Kidney (tissue), 13 donors: ENCODE measurements at regions not wholly inside any gene's neighbourhood (a gene's known extent, or its start where the extent isn't known, plus 50 kb on each side); places are given as distances from the start of the nearest gene placed in this dataset.

Experiments
- DNase-seq, 5 donors: peaks; one replicate each; pipeline ENCODE4 v3.0.0-alpha.2; 2013 to 2020
- FAIRE-seq: peaks from 2 replicates; lab custom pipeline; 2012; peaks lifted over from hg19 to GRCh38; lab: Jason Lieb, UNC
- H3K27ac ChIP-seq, 2 donors: one replicate each; pipeline ENCODE4 v1.7.0; 2013; ENCODE audit warnings: low read depth in 2 of 2, low read length in 2 of 2, inconsistent platforms in 1 of 2
- H3K27me3 ChIP-seq: one replicate; pipeline ENCODE4 v1.7.1; 2013; ENCODE audit warnings: low read length, inconsistent platforms; ENCODE audit not compliant: control insufficient read depth, insufficient read depth
- H3K36me3 ChIP-seq, 3 donors: one replicate each; pipeline versions ENCODE4 v1.7.0 to v1.7.1; 2013; ENCODE audit warnings: low read length in 3 of 3, control low read depth in 1 of 3, inconsistent platforms in 1 of 3; ENCODE audit not compliant: insufficient read depth in 3 of 3, control insufficient read depth in 2 of 3
- H3K4me1 ChIP-seq, 3 donors: one replicate each; pipeline versions ENCODE4 v1.7.0 to v1.7.1; 2013; ENCODE audit warnings: low read length in 3 of 3, inconsistent platforms in 1 of 3, low read depth in 1 of 3; ENCODE audit not compliant: control insufficient read depth in 2 of 3, insufficient read depth in 2 of 3
- H3K4me3 ChIP-seq, 3 donors: one replicate each; pipeline versions ENCODE4 v1.7.0 to v1.8.1; 2013; ENCODE audit warnings: low read length in 3 of 3, control low read depth in 1 of 3, inconsistent platforms in 1 of 3
- H3K9ac ChIP-seq, 3 donors: one replicate each; pipeline versions ENCODE4 v1.7.0 to v1.7.1; 2013; ENCODE audit warnings: low read length in 3 of 3, control low read depth in 1 of 3, inconsistent platforms in 1 of 3
- H3K9me3 ChIP-seq, 3 donors: one replicate each; pipeline versions ENCODE4 v1.7.0 to v1.7.1; 2013; ENCODE audit warnings: low read length in 3 of 3, control low read depth in 1 of 3, inconsistent platforms in 1 of 3; ENCODE audit not compliant: control insufficient read depth in 2 of 3, insufficient read depth in 1 of 3
- intact Hi-C: fragments of 100-400 bp; cut with DNase I; formaldehyde crosslinking; loops from one replicate; pipeline ENCODE4 v1.11.1; 2022
- TF ChIP-seq, protein P1 (sequence below): IDR thresholded peaks from 3 replicates; pipeline ENCODE4 v1.5.1; 2012; ENCODE audit warnings: mild to moderate bottlenecking, moderate library complexity, borderline replicate concordance; ENCODE audit not compliant: insufficient read depth; ENCODE audit errors: extremely low read depth
- donor health status: control.
- donor health status: control.
- donor health status: control.
- donor health status: control.
- donor health status: control.
- donor health status: DM: yes; HTN: yes; CAD: no.
- donor health status: Normal renal cell carcinoma (clear cell type).

DNA sequence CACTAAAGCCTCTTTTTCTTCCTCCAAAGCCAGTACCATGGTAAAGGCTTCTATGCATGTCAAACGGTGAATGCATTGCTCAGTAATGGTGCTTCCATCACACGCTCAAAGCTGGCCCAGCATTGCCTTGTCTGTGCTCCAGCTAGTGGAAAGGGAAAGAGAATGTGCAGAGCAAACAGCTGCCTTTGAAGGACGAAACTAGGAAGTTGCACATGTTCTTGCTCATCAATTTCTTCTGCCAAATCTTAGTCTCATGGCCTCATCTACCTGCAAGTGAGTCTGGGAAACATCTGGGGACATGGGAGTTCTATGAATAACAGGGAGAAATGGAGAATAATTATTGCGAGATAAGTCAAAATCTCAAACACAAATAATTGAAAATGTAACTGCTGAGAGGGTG lies 216.5 kb upstream of the SSTR4 start:
- Histone ChIP-seq H3K27me3 (no peaks in the 10 kb centered on the region), H3K9me3 (no peaks in the 10 kb centered on the region), H3K9ac (no peak overlapping the region), H3K27ac (no peak overlapping the region), H3K4me3 (no peak overlapping the region), H3K36me3 (no peaks in the 10 kb centered on the region), H3K4me1 (peaks cover 0 to 2% (median 0%) of the 10 kb centered on the region in 3 donors)
- FAIRE-seq, result no peak
- intact Hi-C loops, result no loop called here
- TF ChIP-seq, protein P1, sequence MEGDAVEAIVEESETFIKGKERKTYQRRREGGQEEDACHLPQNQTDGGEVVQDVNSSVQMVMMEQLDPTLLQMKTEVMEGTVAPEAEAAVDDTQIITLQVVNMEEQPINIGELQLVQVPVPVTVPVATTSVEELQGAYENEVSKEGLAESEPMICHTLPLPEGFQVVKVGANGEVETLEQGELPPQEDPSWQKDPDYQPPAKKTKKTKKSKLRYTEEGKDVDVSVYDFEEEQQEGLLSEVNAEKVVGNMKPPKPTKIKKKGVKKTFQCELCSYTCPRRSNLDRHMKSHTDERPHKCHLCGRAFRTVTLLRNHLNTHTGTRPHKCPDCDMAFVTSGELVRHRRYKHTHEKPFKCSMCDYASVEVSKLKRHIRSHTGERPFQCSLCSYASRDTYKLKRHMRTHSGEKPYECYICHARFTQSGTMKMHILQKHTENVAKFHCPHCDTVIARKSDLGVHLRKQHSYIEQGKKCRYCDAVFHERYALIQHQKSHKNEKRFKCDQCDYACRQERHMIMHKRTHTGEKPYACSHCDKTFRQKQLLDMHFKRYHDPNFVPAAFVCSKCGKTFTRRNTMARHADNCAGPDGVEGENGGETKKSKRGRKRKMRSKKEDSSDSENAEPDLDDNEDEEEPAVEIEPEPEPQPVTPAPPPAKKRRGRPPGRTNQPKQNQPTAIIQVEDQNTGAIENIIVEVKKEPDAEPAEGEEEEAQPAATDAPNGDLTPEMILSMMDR, result no peak
- no peak for DNase-seq

DNA sequence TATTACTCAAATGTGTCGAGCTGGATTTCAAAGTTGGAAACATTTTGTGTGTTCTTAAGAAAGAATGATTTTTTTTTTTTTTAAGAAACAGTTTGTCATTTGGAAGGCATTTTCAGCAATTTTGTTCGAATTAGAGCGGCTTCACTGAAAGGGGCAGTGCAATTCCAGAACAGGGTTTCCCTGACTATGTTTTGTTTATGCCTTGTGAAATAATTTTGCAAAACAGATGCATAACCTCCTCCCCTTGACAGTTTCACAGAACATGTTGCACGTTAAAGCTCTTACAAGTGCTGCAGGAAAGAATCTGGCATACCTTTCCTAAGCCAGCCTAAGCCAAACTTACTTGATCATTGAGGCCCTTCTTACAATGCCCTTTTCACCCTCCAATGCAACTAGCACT lies 216.0 kb upstream of the SSTR4 start:
- TF ChIP-seq, protein P1, result no peak
- no peak overlapping the region for H3K27ac ChIP-seq
- H3K9me3 ChIP-seq, result no peaks in the 10 kb centered on the region
- no peak for FAIRE-seq
- no peaks in the 10 kb centered on the region for H3K36me3 ChIP-seq
- no peak overlapping the region for H3K4me3 ChIP-seq
- H3K4me1 ChIP-seq, result peaks cover 0 to 2% (median 0%) of the 10 kb centered on the region in 3 donors
- no peak for DNase-seq
- intact Hi-C loops, result no loop called here
- H3K9ac ChIP-seq, result no peak overlapping the region
- H3K27me3 ChIP-seq, result no peaks in the 10 kb centered on the region

DNA sequence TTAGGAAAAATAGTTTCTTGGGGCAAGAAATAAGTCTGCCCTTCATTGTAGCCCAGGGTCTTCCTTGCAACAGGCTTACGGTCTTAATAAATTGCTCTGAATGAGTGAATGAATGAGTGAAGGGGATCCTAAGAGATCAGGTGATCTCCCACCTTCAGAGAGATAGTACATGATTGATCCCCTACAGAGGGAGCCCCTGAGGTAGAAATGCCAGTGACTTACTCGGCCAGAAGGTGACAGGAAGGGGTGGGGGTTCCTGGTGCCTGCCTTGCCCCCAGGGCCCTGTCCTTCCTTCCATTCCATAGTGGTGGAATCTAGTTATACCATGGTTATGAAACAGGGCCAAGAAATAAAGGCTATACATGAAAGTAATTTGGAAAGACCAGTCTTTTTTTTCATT lies 215.3 kb upstream of the SSTR4 start:
- TF ChIP-seq, protein P1, result no peak
- no peak for FAIRE-seq
- H3K9ac ChIP-seq, result no peak overlapping the region
- no peak overlapping the region for H3K27ac ChIP-seq
- no peaks in the 10 kb centered on the region for H3K9me3 ChIP-seq
- H3K4me1 ChIP-seq, result peaks cover 0 to 2% (median 0%) of the 10 kb centered on the region in 3 donors
- intact Hi-C loops, result no loop called here
- no peak for DNase-seq
- no peaks in the 10 kb centered on the region for H3K36me3 ChIP-seq
- no peak overlapping the region for H3K4me3 ChIP-seq
- no peaks in the 10 kb centered on the region for H3K27me3 ChIP-seq
